NCI-H774 (cell line): ENCODE measurements at regions not wholly inside any gene's neighbourhood (a gene's known extent, or its start where the extent isn't known, plus 50 kb on each side); places are given as distances from the start of the nearest gene placed in this dataset.
"Not testable (repeated sequence)": the region's sequence is repeated elsewhere in the genome, so short reads cannot be mapped to it uniquely, and the experiment has no call there.

Source experiments
- DNase-seq: peaks from one replicate; lab custom pipeline; 2025; lab: John Stamatoyannopoulos, UW

GRCh38 chr13:89212186-89212585 is 1541.0 kb downstream of the SLITRK5 start:
- DNase-seq = no peak

DNA sequence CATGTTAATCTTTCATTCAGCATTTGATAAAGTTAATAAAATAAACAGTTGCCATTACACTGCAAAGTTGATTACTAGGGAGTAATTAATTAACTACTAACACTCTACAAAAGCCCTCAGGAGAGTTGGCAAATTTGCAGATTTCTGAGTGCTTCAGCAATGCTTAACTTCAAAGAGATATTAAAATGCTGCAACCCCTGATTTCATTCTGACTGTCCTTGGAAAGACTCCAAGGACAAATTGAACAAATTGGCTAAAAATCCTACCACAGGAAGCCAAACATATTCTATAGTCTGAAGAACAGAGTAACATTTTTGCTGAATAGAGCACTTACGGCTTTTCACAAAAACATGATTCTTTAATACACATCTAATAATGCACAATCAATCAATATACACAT is 1543.0 kb downstream of the SLITRK5 start:
- DNase-seq = no peak

DNA sequence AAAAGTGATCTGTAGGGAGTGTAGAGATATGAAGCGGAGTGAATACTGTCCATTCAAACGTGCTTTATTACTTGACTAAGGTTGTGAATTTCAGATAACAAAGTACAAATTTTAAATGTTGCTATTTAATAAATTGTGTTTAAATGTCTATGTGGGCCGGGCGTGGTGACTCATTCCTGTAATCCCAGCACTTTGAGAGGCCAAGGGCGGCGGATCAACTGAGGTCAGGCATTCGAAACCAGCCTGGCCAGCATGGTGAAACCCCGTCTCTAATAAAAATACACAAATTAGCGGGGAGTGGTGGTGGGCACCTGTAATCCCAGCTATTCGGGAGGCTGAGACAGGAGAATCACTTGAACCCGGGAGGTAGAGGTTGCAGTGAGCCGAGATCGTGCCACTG is 1544.1 kb downstream of the SLITRK5 start:
- not testable (repeated sequence) for DNase-seq

- DNase-seq = no peak
These were observed 1546.6 kb downstream of the SLITRK5 start for GRCh38 chr13:89217813-89218212.

DNA sequence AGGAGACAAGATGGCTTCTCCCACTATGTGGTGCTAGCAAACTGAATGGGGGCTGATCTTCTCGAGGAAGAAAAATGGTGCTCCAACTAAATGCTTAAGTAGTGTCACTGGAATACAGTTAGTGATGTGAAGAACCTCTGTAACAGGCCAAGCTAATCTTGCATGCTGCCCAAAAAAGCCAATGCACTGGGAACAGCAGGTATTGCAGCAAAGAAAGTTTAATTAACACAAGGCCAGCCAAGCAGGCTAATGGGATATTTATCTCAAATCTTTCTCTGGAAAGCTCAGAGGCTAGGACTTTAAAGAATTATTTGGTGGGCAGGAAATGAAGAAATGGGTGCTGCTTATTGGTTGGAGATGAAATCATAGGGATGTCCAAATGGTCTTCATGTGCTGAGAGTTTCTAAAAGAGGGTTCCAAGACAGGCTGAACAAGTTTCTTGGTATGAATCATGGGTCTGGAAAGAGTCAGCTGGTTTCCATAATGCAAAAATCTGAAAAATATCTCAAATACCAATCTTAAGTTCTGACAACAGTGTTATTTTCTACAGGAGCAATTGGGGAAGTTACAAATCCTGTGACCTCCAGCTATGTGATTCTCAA is 1550.5 kb downstream of the SLITRK5 start:
- no peak for DNase-seq

GRCh38 chr13:89227356-89227755 is 1556.2 kb downstream of the SLITRK5 start:
- no peak for DNase-seq

DNA sequence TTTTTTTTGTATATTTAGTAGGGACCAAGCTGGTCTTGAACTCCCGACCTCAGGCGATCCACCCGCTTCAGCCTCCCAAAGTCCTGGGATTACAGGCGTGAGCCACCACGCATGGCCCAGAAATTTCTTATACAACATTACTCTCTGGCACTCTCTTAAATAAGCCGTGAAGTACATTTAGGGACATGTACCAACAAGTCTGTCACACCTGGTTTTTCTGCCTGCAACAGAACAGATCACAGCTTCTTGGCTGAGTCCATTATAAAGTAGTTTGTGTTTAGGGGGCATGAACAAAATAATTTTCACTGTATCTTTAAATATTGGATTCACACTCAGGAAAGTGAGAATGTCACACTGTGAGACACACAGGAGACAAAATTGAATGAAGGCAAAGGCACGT is 1567.3 kb downstream of the SLITRK5 start:
- DNase-seq = no peak

GRCh38 chr13:89239361-89240127 is 1568.4 kb downstream of the SLITRK5 start:
- DNase-seq = no peak

DNA sequence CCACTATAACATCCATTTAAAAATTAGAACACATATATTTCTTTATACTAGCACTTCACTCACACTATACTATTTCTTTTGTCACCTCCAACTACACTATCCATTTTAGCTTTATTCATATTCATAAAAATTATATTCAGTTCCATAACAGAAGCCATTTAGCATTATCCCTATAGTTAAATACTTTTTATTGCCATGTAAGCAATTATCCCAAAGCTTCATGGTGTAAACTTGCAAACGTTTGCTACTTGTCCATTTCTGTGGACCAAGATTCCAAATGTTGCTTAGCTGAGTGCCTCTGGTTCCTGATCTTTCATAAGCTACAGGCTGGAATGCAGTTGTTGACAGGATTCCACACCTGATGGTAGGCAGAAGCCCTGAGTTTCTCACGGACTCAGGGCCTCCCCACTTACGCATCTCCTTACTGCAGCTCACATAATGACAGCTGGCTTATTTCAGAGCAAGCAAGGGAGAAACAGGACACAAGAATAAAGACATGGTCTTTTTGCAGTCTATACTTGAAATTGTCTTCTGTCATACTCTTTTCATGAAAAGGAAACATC is 1584.8 kb downstream of the SLITRK5 start:
- no peak for DNase-seq

DNA sequence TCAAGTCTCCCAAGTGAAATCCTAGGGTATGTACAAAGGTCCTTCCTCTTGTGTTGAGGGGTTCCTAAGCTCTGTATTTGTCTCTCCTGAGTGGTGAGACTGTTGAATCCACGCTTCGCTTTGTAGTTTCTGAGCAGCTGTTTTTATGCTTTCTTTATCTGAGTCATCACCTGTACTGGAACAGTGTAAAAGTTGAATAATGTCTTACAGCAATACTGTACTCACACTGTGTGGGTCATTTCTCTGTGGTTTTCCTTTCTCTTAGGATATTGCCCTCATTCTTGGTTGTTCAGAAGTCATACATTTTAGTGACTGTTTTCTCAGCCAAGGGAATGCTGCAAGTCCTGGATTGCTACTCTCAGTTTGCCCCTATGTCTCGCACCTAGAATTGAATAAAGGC is 1596.6 kb downstream of the SLITRK5 start:
- no peak for DNase-seq

DNA sequence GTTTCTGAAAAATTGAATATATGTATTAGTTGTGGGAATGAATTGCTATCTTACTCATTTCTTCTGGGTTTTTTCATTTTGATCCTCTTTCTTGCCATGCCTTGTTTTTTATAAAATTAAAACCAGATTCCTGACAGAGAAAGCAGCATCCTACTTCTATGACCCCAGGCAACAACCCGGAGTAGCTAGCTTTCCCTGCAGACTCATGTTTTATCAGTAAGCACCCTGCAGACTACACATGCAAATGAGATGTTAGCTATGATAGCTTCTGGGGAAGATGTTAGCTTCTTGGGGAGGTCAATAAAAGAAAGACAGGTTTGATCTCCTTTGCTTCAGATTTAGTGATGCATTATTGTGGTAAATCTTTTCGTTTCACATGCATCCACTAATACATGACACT is 1598.6 kb downstream of the SLITRK5 start:
- DNase-seq = no peak

DNA sequence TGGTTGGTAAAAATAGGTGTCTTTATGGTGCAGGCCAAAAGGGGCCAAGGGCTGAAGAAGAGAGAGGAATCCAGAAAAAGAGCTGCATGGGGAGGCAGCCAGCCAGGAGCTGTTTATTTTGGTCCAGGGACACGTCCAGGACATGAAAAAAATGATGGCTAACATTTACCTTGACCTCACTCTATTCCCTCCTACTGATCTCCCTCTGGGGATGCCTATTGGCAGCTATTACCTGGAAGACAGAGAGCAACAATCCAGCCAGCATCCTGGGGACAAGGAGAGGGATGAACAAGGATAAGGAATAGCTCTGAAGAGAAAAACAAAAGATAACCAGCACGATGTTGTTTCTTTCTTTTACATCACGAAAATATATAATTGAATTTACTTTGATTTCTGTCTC is 1599.6 kb downstream of the SLITRK5 start:
- no peak for DNase-seq

GRCh38 chr13:89279374-89279773 is 1608.2 kb downstream of the SLITRK5 start:
- DNase-seq = no peak

DNA sequence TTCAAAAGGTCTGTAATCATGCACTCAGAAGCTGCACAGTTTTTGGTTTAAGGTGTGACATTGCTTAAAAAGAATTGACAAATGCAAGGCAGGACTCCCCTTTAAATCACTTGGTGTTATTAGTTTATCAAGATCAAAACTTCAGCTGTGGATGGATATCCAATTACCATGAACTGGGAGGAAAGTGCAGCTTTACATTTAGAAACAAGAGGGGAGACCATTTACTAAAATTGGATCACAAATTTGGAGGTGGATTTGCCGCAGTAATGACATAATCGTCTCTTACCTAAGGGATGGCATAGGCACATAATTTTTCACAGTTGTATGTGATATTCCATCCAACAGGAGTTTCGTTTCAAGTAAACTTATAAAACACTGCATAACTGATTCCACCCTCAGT is 1610.2 kb downstream of the SLITRK5 start:
- no peak for DNase-seq

GRCh38 chr13:89282241-89282640 is 1611.1 kb downstream of the SLITRK5 start:
- DNase-seq = no peak

GRCh38 chr13:89287381-89287780 is 1616.2 kb downstream of the SLITRK5 start:
- no peak for DNase-seq

DNA sequence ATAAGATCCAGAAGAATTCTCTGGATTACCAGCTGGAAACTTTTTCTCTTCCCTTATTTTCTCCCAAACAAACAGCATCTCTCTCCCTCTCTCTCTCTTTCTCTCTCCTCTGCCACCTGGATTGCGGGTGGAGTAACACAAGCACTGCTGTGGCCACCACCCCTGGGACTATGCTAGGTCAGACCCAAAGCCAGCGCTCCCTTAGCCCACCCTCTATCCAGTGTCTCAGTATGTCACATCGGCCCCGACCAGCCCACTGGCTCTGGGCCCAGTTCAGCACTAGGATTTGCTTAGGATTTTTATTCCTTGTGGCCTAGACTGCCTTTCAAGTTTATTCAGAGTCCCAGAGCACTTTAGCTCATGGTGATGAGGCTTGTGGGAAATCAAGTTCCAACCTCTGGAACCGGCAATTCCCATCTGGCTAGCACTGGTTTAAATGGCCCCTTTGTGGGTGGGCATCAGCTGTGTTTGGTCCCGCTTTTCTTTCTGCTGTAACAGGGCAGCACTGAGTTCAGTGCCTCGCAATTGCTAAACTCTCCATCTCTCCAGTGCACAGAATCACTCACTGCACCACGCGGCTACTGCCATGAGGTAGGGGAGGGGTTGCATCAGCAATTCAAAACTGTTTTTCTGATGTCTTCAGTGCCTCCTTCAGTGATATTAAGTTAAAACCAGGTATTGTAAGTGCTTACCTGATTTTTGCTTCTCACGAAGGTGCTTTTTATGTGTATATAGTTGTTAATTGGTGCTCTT is 1623.1 kb downstream of the SLITRK5 start:
- no peak for DNase-seq

DNA sequence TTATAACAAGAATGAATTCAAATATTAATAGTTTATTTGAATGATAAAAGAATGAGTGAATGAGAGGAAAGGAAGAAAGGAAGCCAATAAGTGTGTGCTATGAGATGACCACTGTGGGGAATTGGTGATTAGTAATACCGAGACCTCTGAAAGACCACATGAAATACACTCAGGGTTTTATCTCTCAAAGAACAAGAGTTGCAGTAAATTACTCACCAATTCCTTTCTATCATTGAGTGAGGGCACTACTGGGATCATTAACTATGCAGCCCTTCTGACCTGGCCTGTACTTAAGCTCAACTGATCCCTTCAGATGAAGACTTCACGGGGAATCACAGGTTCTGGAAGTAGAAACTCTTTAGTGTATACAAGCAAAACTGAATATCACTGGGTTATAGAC is 1636.1 kb downstream of the SLITRK5 start:
- DNase-seq = no peak

DNA sequence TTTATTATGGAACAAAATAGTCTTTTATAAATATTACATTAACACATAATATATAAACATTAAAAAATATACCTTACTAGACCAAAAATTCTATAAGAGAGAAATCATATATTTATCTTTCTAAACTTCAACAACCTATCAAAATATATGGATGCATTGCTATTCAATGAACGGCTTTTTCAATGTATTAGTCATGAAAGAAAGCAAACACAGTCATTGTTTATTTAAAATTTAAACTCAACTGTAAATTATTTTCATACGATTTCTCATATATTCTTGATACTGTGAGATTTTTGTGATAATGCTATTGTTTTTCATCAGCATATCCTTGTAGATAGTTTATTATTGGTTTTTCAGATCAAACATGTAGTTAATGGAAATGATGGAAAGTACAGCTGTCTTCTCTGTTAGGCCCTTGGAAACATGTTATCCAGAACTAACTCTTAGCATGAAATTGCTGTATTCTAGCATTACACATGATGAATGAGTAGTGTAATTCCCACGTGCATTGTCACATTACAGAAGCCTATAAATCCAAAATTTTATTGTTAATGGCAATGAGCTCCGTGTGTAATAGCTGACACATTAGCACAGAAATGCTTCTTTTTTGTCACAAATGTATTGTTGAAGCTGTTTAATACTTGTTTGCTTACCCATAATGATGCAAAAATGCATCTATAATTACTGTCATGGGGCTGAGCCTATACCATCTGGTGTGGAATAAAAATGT is 1639.9 kb downstream of the SLITRK5 start:
- DNase-seq = no peak

DNA sequence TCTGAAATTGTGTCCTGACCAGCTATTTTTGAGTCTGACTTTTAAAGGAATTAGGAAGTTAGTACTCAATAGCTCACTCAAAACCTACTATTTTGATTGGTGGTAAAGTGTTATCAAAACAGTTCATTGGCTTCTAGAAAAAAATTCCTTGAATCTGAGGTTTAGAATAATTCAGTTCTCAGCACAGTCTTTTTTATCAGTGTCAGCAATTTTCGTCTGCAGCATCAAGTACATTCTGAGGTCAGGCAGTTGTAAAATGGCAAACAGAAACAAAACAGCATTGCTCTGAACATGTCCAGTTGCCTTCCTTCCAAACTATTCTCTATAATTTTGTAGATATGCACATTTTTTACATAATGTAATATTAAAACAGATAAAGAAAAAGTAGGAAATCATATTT is 1644.1 kb downstream of the SLITRK5 start:
- no peak for DNase-seq

- no peak for DNase-seq
These were observed 1651.3 kb downstream of the SLITRK5 start for GRCh38 chr13:89322466-89322865.

GRCh38 chr13:89324582-89324981 is 1653.4 kb downstream of the SLITRK5 start:
- no peak for DNase-seq
